ENCODE measurements at regions not wholly inside any gene's neighbourhood (a gene's known extent, or its start where the extent isn't known, plus 50 kb on each side); places are given as distances from the start of the nearest gene placed in this dataset.

- DNase-seq (ENCODE audit: low read depth in 4 of 4, low spot score in 3 of 4), result no peak
Observed at GRCh38 chr22:49087716-49088601, 739.7 kb downstream of the BRD1 start.

GRCh38 chr22:49087198-49087597 is 740.5 kb downstream of the BRD1 start:
- DNase-seq (ENCODE audit: low read depth in 4 of 4, low spot score in 3 of 4), result no peak

GRCh38 chr22:49086606-49087157 is 741.0 kb downstream of the BRD1 start:
- no peak for DNase-seq (ENCODE audit: low read depth in 4 of 4, low spot score in 3 of 4)

DNA sequence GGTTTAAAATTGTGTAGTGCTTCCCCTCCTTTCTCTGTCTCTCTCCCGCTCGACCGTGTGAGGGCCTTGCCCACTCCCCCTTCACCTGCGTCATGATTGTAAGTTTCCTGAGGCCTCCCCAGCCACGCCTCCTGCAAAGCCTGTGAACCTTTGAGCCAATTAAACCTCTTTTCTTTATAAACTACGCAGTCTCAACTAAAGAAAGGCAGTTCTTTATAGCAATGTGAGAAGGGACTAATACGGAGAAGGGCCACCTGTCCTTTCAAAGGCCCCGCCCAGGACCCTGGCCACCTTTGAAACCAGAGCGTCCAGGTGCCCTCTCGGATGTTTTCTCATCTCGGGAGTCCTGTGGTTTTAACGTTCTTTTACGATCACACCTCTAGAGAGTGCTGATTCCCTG is 741.5 kb downstream of the BRD1 start:
- DNase-seq (ENCODE audit: low read depth in 4 of 4, low spot score in 3 of 4), result no peak

GRCh38 chr22:49084206-49084605 is 743.5 kb downstream of the BRD1 start:
- no peak for DNase-seq (ENCODE audit: low read depth in 4 of 4, low spot score in 3 of 4)

DNA sequence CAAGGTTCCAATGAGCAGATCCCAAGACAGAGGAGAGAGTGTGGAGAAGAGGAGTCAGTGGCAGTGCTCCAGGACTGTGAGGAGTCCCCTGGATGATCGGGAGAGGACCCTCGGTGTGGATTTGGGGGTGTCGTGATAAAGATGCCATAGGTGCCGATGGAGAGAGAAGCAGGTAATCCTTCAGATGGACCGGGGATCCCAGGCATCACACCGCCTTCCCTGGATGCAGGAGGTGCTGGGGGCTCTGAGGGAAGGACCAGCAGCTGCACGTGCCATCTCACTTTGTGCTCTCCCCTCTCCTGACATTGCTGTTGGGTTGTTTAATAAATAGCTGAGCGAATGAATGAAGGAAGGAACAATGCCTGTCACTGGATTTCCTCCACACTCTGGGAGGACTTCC is 744.1 kb downstream of the BRD1 start:
- DNase-seq (ENCODE audit: low read depth in 4 of 4, low spot score in 3 of 4), result no peak

GRCh38 chr22:49082451-49082850 is 745.2 kb downstream of the BRD1 start:
- DNase-seq (ENCODE audit: low read depth in 4 of 4, low spot score in 3 of 4), result no peak

GRCh38 chr22:49081926-49082325 is 745.7 kb downstream of the BRD1 start:
- no peak for DNase-seq (ENCODE audit: low read depth in 4 of 4, low spot score in 3 of 4)

DNA sequence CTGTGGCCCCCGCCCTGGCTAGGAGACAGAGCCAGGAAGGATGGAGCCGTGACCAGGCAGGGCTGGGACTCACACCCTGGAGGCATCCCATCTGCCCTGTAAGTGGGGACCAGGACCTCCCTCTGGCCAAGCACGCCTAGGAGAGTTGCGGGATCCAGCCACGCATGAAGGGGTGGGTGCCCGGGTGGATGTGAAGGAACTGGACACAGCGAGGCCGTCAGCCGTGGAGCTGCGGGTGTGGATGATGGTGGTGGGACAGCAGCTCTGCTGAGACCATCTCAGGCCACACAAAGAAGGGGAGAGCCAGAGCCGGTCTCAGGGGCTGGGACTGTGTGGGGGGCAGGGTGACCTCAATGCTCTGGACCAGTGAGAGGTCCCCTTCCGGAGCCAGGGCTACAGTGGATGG is 746.4 kb downstream of the BRD1 start:
- no peak for DNase-seq (ENCODE audit: low read depth in 4 of 4, low spot score in 3 of 4)

- DNase-seq (ENCODE audit: low read depth in 4 of 4, low spot score in 3 of 4), result no peak
Observed at GRCh38 chr22:49080631-49081030, 747.0 kb downstream of the BRD1 start.

GRCh38 chr22:49079743-49080500 is 747.8 kb downstream of the BRD1 start:
- no peak for DNase-seq (ENCODE audit: low read depth in 4 of 4, low spot score in 3 of 4)

GRCh38 chr22:49079027-49079725 is 748.5 kb downstream of the BRD1 start:
- no peak for DNase-seq (ENCODE audit: low read depth in 4 of 4, low spot score in 3 of 4)

GRCh38 chr22:49078076-49078710 is 749.5 kb downstream of the BRD1 start:
- no peak for DNase-seq (ENCODE audit: low read depth in 4 of 4, low spot score in 3 of 4)

DNA sequence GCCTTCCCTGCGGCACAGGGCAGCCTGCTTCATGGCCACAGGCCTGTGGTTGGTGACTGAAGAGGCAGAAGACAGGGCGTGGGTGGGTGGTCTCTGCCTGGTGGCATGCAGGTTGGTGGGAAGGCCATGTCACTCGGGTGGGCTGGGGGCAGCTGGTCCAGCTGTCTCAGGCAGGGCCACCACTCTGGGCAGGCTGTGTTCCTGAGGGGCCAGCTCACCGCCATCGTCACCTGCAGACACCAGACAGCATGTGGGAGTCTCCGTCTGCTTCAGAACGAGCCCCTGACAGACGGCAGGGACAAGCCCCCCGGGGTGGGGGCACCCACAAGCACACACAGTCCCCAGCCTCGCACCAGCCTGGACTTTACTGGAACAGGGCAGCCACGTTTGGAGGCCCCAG is 750.1 kb downstream of the BRD1 start:
- no peak for DNase-seq (ENCODE audit: low read depth in 4 of 4, low spot score in 3 of 4)

GRCh38 chr22:49077036-49077393 is 750.7 kb downstream of the BRD1 start:
- no peak for DNase-seq (ENCODE audit: low read depth in 4 of 4, low spot score in 3 of 4)

DNA sequence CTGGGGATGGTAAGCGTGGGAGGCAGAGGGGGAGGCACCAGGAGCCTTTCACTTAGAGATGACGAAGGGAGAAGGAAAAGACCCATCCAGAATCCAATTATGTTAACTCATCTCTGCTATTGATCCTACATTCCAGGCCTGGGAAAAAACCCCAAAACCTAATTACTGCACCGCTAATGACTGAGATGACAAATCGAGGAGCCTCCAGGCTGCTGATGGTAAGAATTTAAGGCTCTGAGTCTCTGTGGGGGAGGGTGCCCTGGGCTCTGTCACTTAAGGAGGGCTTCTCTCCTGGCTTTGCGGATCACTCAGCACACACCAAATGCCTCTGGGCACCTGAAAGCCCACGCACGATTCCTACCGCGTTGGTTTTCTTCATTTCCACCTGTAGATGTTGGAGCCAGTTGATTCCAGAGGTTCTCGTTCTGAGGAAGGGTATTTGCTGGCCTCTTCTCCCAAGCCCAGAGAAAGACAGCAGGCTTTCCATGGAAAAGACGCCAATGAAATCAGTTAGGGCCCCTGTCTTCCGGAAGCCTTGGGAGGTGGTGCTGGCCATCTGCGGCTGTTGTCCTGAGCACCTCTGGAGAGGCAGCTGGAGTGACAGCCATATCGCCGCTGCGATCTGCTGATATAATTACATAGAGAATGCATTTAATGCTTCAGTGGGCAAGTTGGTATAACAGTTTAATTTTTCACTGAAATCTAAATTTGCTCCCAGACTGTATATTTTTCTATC is 751.2 kb downstream of the BRD1 start:
- DNase-seq (ENCODE audit: low read depth in 4 of 4, low spot score in 3 of 4), result no peak

GRCh38 chr22:49075150-49075549 is 752.5 kb downstream of the BRD1 start:
- DNase-seq (ENCODE audit: low read depth in 4 of 4, low spot score in 3 of 4), result no peak

DNA sequence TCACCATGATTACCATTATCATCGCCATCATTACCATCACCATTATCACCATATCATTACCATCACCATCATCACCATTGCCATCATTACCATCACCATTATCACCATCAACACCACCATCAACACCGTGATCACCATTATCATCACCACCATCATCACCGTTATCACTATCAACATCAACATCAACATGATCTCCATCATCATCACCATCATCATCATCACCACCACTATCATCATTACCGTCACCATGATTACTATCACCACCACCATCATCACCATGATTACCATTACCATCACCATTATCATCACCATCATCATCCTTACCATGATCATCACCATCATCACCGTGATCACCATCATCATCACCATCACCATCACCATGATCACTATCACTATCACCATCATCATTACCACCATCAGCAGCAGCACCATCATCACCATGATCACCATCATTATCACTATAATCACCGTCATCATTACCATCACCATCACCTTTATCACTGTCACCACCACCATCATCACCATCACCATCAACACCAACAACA is 753.7 kb downstream of the BRD1 start:
- no peak for DNase-seq (ENCODE audit: low read depth in 4 of 4, low spot score in 3 of 4)

GRCh38 chr22:49072996-49073645 is 754.6 kb downstream of the BRD1 start:
- no peak for DNase-seq (ENCODE audit: low read depth in 4 of 4, low spot score in 3 of 4)
